IMR-90 (cell line): ENCODE measurements at regions not wholly inside any gene's neighbourhood (a gene's known extent, or its start where the extent isn't known, plus 50 kb on each side); places are given as distances from the start of the nearest gene placed in this dataset.

Experiments used
- ATAC-seq: fragments of 200-7000 bp; cut with Tn5 transposase; 2 replicates; pipeline ENCODE4 v1.9.1; 2020; ENCODE audit warnings: low read depth, mild to moderate bottlenecking, moderate library complexity
- BruUV-seq: library from RNA; stranded (reverse); fragments of 400-500 nt; replicated peaks from 2 replicates; lab custom pipeline; 2021; lab: Mats Ljungman, UMichigan
- CTCF ChIA-PET: fragments of 300-600 bp; formaldehyde crosslinking; extraction: SDS; loops from one replicate; lab custom pipeline; 2021; ENCODE audit warnings: antibody characterized with exemption; lab: Yijun Ruan, JAX
- POLR2A ChIA-PET: fragments of 300-600 bp; sonication (Branson Sonifier 250); formaldehyde crosslinking; loops from one replicate; lab custom pipeline; 2022; ENCODE audit warnings: antibody characterized with exemption; ENCODE audit not compliant: unreplicated experiment; lab: Charles Lee
- DNase-seq: peaks from one replicate; pipeline ENCODE4 v3.0.0; 2013
- H2AFZ ChIP-seq: replicated peaks from 2 replicates; pipeline ENCODE3; 2013; ENCODE audit warnings: low read length, mild to moderate bottlenecking; ENCODE audit not compliant: poor library complexity
- H2AK5ac ChIP-seq: 2 replicates; pipeline ENCODE4 v1.6.1; 2013; ENCODE audit warnings: low read depth, low read length, inconsistent platforms
- H2AK9ac ChIP-seq: replicated peaks from 2 replicates; pipeline ENCODE3; 2013; ENCODE audit warnings: mild to moderate bottlenecking, low read depth, low read length, moderate library complexity; ENCODE audit not compliant: poor library complexity
- H2BK120ac ChIP-seq: 2 replicates; pipeline ENCODE4 v1.6.1; 2013; ENCODE audit warnings: low read depth, low read length, inconsistent platforms
- H2BK15ac ChIP-seq: 3 replicates; pipeline ENCODE4 v1.6.1; 2013; ENCODE audit warnings: low read depth, low read length, inconsistent platforms
- H2BK20ac ChIP-seq: 2 replicates; pipeline ENCODE4 v1.6.1; 2013; ENCODE audit warnings: low read depth, mild to moderate bottlenecking, inconsistent platforms, low read length, moderate library complexity
- H2BK5ac ChIP-seq: 2 replicates; pipeline ENCODE4 v1.6.1; 2013; ENCODE audit warnings: mild to moderate bottlenecking, low read depth, low read length, inconsistent platforms; ENCODE audit not compliant: poor library complexity, severe bottlenecking
- H3K14ac ChIP-seq: replicated peaks from 2 replicates; pipeline ENCODE4 v1.6.1; 2013; ENCODE audit warnings: low read depth, low read length, inconsistent platforms
- H3K18ac ChIP-seq: 2 replicates; pipeline ENCODE4 v1.6.1; 2013; ENCODE audit warnings: low read depth, low read length, control low read depth
- H3K23ac ChIP-seq: 2 replicates; pipeline ENCODE4 v1.6.1; 2013; ENCODE audit warnings: low read depth, low read length, inconsistent platforms
- H3K27ac ChIP-seq: 2 replicates; pipeline ENCODE4 v1.5.1; 2013; ENCODE audit warnings: mild to moderate bottlenecking, control low read depth, low read length; ENCODE audit not compliant: insufficient read depth
- H3K27me3 ChIP-seq: 2 replicates; pipeline ENCODE4 v1.6.1; 2013; ENCODE audit warnings: low read length; ENCODE audit not compliant: control insufficient read depth, insufficient read depth
- H3K36me3 ChIP-seq: 2 replicates; pipeline ENCODE4 v1.6.1; 2013; ENCODE audit warnings: low read length, mixed read lengths; ENCODE audit not compliant: control insufficient read depth, insufficient read depth
- H3K4ac ChIP-seq: 2 replicates; pipeline ENCODE4 v1.6.1; 2013; ENCODE audit warnings: low read depth, low read length, inconsistent platforms
- H3K4me1 ChIP-seq: 2 replicates; pipeline ENCODE4 v1.6.1; 2013; ENCODE audit warnings: low read length, mixed read lengths; ENCODE audit not compliant: control insufficient read depth, insufficient read depth
- H3K4me2 ChIP-seq: 2 replicates; pipeline ENCODE4 v1.6.1; 2013; ENCODE audit warnings: low read depth, mild to moderate bottlenecking, control low read depth, low read length, moderate library complexity
- H3K4me3 ChIP-seq: 2 replicates; pipeline ENCODE4 v1.5.1; 2013; ENCODE audit warnings: low read depth, mild to moderate bottlenecking, control low read depth, low read length, moderate library complexity; ENCODE audit not compliant: insufficient read depth
- H3K56ac ChIP-seq: 2 replicates; pipeline ENCODE4 v1.6.1; 2013; ENCODE audit warnings: low read length, inconsistent platforms; ENCODE audit not compliant: insufficient read depth; ENCODE audit errors: extremely low read depth
- H3K79me1 ChIP-seq, 2 experiments: 2 replicates each; pipeline ENCODE4 v1.6.1; 2013; ENCODE audit warnings: low read length in 2 of 2, inconsistent platforms in 1 of 2, low read depth in 1 of 2
- H3K9ac ChIP-seq: 2 replicates; pipeline ENCODE4 v1.6.1; 2013; ENCODE audit warnings: low read depth, low read length, control low read depth
- H3K9me1 ChIP-seq: 2 replicates; pipeline ENCODE4 v1.6.1; 2013; ENCODE audit warnings: low read length, inconsistent platforms; ENCODE audit not compliant: insufficient read depth
- H3K9me3 ChIP-seq: 2 replicates; pipeline ENCODE4 v1.6.1; 2013; ENCODE audit warnings: low read length; ENCODE audit not compliant: control insufficient read depth, insufficient read depth
- H4K20me1 ChIP-seq: 2 replicates; pipeline ENCODE4 v1.6.1; 2013; ENCODE audit warnings: low read length, inconsistent platforms; ENCODE audit not compliant: insufficient read depth
- H4K5ac ChIP-seq: 2 replicates; pipeline ENCODE4 v1.6.1; 2013; ENCODE audit warnings: mild to moderate bottlenecking, low read depth, low read length, control low read depth
- H4K8ac ChIP-seq, 2 experiments: 2 replicates each; pipeline ENCODE4 v1.6.1; 2013; ENCODE audit warnings: low read depth in 2 of 2, low read length in 2 of 2, control low read depth in 1 of 2, inconsistent platforms in 1 of 2
- H4K91ac ChIP-seq: 2 replicates; pipeline ENCODE4 v1.6.1; 2013; ENCODE audit warnings: low read depth, low read length, inconsistent platforms; ENCODE audit not compliant: insufficient read depth
- BHLHE40 ChIP-seq: fragments of 150-350 bp; IDR thresholded peaks from 2 replicates; pipeline ENCODE4 v1.6.1; 2016; ENCODE audit warnings: mild to moderate bottlenecking, low read depth, low read length
- CEBPB ChIP-seq: IDR thresholded peaks from 2 replicates; pipeline ENCODE4 v1.6.1; 2012; ENCODE audit warnings: low read depth, low read length, improper control_type of control experiment
- CHD1 ChIP-seq: IDR thresholded peaks from 2 replicates; pipeline ENCODE4 v1.6.1; 2012; ENCODE audit warnings: low read depth, low read length, improper control_type of control experiment
- FOS ChIP-seq: fragments of 150-350 bp; IDR thresholded peaks from 2 replicates; pipeline ENCODE4 v1.6.1; 2016; ENCODE audit warnings: low read depth, low read length
- MAFK ChIP-seq: IDR thresholded peaks from 2 replicates; pipeline ENCODE4 v1.6.1; 2012; ENCODE audit warnings: low read depth, low read length, improper control_type of control experiment
- MAZ ChIP-seq: IDR thresholded peaks from 2 replicates; pipeline ENCODE4 v1.6.1; 2012; ENCODE audit warnings: low read depth, mild to moderate bottlenecking, low read length, improper control_type of control experiment, moderate library complexity, borderline replicate concordance
- MXI1 ChIP-seq: IDR thresholded peaks from 2 replicates; pipeline ENCODE4 v1.6.1; 2012; ENCODE audit warnings: low read depth, mild to moderate bottlenecking, low read length, moderate library complexity, borderline replicate concordance
- NFE2L2 ChIP-seq: fragments of 150-350 bp; IDR thresholded peaks from 2 replicates; pipeline ENCODE4 v1.6.1; 2016; ENCODE audit warnings: low read depth, mild to moderate bottlenecking, low read length
- POLR2A ChIP-seq: IDR thresholded peaks from 2 replicates; pipeline ENCODE4 v1.6.1; 2012; ENCODE audit warnings: mild to moderate bottlenecking, low read depth, low read length
- RAD21 ChIP-seq: IDR thresholded peaks from 2 replicates; pipeline ENCODE4 v1.6.1; 2012; ENCODE audit warnings: low read length, improper control_type of control experiment
- RCOR1 ChIP-seq: IDR thresholded peaks from 2 replicates; pipeline ENCODE4 v1.6.1; 2012; ENCODE audit warnings: mild to moderate bottlenecking, low read length, improper control_type of control experiment; ENCODE audit not compliant: insufficient replicate concordance
- RFX5 ChIP-seq: IDR thresholded peaks from 2 replicates; pipeline ENCODE4 v1.8.0; 2012; ENCODE audit warnings: low read depth, mild to moderate bottlenecking, low read length, moderate library complexity
- SMC3 ChIP-seq: fragments of 150-350 bp; IDR thresholded peaks from 2 replicates; pipeline ENCODE4 v1.6.1; 2016; ENCODE audit warnings: low read depth, mild to moderate bottlenecking, antibody characterized with exemption, low read length, moderate library complexity
- USF2 ChIP-seq: fragments of 150-350 bp; IDR thresholded peaks from 2 replicates; pipeline ENCODE4 v1.6.1; 2017; ENCODE audit warnings: mild to moderate bottlenecking, antibody characterized with exemption, low read length, low read depth
- WGBS, 2 experiments: methylation state at CpG; one replicate each; pipeline versions ENCODE4 v1.1.5 to v1.1.7; 2013; ENCODE audit warnings: missing lambda C conversion rate in 2 of 2; ENCODE audit not compliant: insufficient read length in 1 of 2; ENCODE audit errors: extremely low coverage in 2 of 2; 5-methylcytosine and 5-hydroxymethylcytosine counted together
- dilution Hi-C: fragments of 300-500 bp; cut with HindIII; formaldehyde crosslinking; loops from one replicate; pipeline ENCODE4 v1.14.3; 2018; ENCODE audit warnings: low sequenced_read_pairs; ENCODE audit not compliant: unreplicated experiment
- in situ Hi-C: fragments of 300-500 bp; cut with MboI; formaldehyde crosslinking; loops from 3 replicates; pipeline ENCODE4 v1.14.3; 2019; ENCODE audit warnings: low sequenced_read_pairs, inconsistent platforms, mixed read lengths
- intact Hi-C: fragments of 100-400 bp; cut with micrococcal nuclease; formaldehyde crosslinking; loops from 2 replicates; pipeline ENCODE4 v1.10.0; 2022
- TF ChIP-seq, protein P1 (sequence below): conservative IDR thresholded peaks from 2 replicates; pipeline ENCODE4 v1.5.1; 2012; ENCODE audit warnings: mild to moderate bottlenecking, low read depth, low read length, improper control_type of control experiment
- TF ChIP-seq, protein P2 (sequence below): fragments of 150-350 bp; IDR thresholded peaks from 2 replicates; pipeline ENCODE4 v1.6.1; 2016; ENCODE audit warnings: low read depth, mild to moderate bottlenecking, low read length, moderate library complexity, borderline replicate concordance

DNA sequence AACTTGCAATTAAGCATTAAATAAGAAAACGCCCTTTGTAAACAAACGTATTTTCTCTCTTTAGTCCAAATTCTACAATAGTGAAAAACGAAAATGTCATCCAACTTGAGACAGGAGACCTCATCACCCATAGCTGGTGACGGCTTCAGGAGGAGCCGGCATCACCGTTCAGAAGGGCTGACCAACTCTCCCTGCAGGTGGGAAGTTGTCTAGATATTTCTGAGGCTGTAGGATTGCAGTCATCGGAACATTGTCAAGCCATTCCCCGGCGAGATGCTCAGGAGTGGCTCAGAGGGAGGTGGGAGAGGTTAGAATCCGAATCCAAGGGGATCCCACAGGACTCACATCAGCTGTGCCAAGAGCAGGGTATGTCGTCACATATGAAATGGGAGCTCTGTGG lies 76.7 kb downstream of the RBFOX3 start:
- H3K4me2 ChIP-seq: no peak overlapping the region
- H3K23ac ChIP-seq: no peak overlapping the region
- H4K20me1 ChIP-seq: no peaks in the 10 kb centered on the region
- no peak overlapping the region for H2BK15ac ChIP-seq
- BruUV-seq: no TSS peak
- H2BK5ac ChIP-seq: no peak overlapping the region
- H2BK20ac ChIP-seq: no peak overlapping the region
- H3K4me1 ChIP-seq: no peaks in the 10 kb centered on the region
- in situ Hi-C loops: no loop called here
- dilution Hi-C loops: no loop called here
- ChIA-PET POLR2A (no interaction called here), CTCF (no interaction called here)
- H3K79me1 ChIP-seq: no peaks in the 10 kb centered on the region
- intact Hi-C loops: no loop called here
- H4K91ac ChIP-seq: no peak overlapping the region
- WGBS, 2 experiments: 57% methylated on average over 4 of the region's 11 CpGs; no CpG with 5 or more reads in 1 of the 2 experiments
- no peak overlapping the region for H4K5ac ChIP-seq
- no peak overlapping the region for H4K8ac ChIP-seq
- no peak overlapping the region for H3K27ac ChIP-seq
- H2AK5ac ChIP-seq: no peak overlapping the region
- H3K56ac ChIP-seq: no peak overlapping the region
- no peak overlapping the region for H3K9ac ChIP-seq
- no peaks in the 10 kb centered on the region for H3K36me3 ChIP-seq
- H3K27me3 ChIP-seq: no peaks in the 10 kb centered on the region
- TF ChIP-seq SMC3 (no peak), NFE2L2 (no peak), MAZ (no peak), CHD1 (no peak), BHLHE40 (no peak), USF2 (no peak), CEBPB (no peak), MAFK (no peak), RFX5 (no peak), RCOR1 (no peak), POLR2A (no peak), MXI1 (no peak), FOS (no peak), RAD21 (no peak)
- TF ChIP-seq, protein P1, sequence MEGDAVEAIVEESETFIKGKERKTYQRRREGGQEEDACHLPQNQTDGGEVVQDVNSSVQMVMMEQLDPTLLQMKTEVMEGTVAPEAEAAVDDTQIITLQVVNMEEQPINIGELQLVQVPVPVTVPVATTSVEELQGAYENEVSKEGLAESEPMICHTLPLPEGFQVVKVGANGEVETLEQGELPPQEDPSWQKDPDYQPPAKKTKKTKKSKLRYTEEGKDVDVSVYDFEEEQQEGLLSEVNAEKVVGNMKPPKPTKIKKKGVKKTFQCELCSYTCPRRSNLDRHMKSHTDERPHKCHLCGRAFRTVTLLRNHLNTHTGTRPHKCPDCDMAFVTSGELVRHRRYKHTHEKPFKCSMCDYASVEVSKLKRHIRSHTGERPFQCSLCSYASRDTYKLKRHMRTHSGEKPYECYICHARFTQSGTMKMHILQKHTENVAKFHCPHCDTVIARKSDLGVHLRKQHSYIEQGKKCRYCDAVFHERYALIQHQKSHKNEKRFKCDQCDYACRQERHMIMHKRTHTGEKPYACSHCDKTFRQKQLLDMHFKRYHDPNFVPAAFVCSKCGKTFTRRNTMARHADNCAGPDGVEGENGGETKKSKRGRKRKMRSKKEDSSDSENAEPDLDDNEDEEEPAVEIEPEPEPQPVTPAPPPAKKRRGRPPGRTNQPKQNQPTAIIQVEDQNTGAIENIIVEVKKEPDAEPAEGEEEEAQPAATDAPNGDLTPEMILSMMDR: no peak
- TF ChIP-seq, protein P2, sequence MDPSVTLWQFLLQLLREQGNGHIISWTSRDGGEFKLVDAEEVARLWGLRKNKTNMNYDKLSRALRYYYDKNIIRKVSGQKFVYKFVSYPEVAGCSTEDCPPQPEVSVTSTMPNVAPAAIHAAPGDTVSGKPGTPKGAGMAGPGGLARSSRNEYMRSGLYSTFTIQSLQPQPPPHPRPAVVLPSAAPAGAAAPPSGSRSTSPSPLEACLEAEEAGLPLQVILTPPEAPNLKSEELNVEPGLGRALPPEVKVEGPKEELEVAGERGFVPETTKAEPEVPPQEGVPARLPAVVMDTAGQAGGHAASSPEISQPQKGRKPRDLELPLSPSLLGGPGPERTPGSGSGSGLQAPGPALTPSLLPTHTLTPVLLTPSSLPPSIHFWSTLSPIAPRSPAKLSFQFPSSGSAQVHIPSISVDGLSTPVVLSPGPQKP: no peak
- no peaks in the 10 kb centered on the region for H3K9me1 ChIP-seq
- H3K4me3 ChIP-seq: no peak overlapping the region
- H3K14ac ChIP-seq: no peak overlapping the region
- H3K18ac ChIP-seq: no peak overlapping the region
- no peak overlapping the region for H2AFZ ChIP-seq
- DNase-seq (no peak), ATAC-seq (no peak)
- no peak overlapping the region for H3K4ac ChIP-seq
- no peak overlapping the region for H2AK9ac ChIP-seq
- no peaks in the 10 kb centered on the region for H3K9me3 ChIP-seq
- no peak overlapping the region for H2BK120ac ChIP-seq
